NCI-H524 (cell line): ENCODE measurements at regions not wholly inside any gene's neighbourhood (a gene's known extent, or its start where the extent isn't known, plus 50 kb on each side); places are given as distances from the start of the nearest gene placed in this dataset.
A peak's percentile ranks its signal among the peaks of the same experiment; 100 is the strongest.
"Not testable (repeated sequence)": the region's sequence is repeated elsewhere in the genome, so short reads cannot be mapped to it uniquely, and the experiment has no call there.

Experiments used
- DNase-seq, 2 experiments: peaks; one replicate each; lab custom pipeline; 2025; lab: John Stamatoyannopoulos, UW

DNA sequence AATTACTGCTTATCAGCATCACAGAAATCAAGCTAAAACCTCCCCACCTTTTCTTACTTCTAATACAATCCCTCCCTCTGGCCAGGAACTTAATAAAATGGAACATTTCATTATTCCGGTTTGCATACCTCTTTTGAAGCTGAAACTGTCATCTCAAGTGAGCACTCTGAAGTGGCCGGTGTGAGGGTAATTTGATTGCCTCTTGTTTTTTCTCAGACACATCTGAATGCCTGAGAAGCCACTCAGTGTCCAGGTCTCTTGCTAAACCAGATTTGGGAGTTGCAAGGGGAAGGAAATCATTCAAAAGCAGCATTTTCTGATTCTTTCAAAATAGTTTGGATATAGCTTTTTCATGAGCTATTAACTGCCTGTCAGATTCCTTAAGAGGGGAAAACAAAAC lies 190.3 kb downstream of the C1D start:
- DNase-seq: no peak

DNA sequence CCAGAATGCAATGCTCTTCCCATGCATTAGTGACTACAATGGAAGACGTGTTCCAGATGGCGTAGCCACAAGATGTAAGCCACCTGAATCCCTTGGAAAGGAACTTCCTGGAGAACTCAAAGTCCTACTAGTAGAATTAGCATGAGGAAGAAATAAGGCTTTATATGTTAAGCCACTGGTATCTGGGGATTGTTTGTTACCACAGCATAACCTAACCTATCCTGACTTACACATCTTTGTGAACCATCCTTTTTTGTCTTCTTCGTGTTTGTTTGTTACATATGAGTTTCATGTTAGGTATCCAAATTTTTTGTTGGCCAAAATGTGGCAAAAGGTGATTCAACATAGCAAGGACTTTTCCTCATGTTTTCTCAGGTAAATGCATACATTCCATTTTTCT lies 188.9 kb downstream of the C1D start:
- no peak for DNase-seq

DNA sequence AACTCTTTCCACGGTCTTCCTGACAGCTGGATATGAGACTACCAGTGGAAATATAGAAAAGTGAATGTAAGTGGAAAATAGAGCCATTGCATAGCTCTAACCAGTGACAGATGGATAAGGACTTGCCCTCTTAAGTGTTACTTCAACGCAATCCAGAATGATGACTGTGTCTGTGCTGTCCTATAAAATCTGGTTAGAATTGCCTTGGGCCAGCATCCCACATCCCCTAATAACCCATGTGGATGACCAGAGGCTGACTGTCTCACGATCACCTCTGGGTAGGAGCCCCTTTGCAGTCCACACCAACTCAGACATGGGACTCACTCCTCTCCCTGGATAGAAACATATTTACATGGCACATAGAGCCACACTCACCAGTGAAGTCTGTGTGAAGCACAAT lies 186.6 kb downstream of the C1D start:
- DNase-seq: peak in 1 of 2 experiments; percentile 3

DNA sequence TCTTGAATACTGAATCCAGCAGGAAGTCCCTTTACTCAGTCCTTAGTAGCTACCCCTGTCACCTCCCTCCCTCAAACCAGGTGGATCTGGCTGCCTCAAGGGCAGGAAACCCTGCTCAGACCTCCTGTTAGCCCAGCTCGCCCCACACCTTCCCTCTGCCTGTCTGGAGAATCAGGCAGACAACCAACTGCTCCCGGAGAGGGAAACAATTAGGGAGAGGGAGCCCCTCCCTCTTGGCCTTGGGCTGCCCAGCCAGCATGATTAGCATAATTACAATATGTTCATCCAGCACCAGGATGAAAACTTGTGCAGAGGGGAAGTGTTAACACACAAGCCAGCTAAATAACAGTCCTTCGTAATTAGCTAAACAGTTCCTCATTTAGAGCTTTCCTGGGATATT lies 185.5 kb downstream of the C1D start:
- peak in 1 of 2 experiments; percentile 66 for DNase-seq

DNA sequence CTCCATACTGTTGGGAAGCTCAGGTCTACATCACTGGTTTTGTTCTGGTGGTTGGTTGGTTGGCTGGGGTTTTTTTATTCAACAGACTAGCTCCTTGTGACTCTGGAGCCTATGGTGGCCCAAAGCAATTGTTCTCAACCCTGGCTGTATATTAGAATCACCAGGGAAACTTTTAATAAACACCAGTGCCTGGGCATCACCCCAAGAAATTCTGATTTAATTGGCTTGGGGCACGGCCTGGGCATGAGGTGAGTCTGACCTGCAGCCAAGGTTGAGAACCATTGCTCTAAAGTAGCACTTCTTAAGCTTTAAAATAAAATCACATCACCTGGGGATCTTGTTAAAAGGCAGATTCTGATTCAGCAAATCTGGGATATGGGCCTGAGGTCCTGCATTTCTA lies 184.1 kb downstream of the C1D start:
- DNase-seq: no peak

DNA sequence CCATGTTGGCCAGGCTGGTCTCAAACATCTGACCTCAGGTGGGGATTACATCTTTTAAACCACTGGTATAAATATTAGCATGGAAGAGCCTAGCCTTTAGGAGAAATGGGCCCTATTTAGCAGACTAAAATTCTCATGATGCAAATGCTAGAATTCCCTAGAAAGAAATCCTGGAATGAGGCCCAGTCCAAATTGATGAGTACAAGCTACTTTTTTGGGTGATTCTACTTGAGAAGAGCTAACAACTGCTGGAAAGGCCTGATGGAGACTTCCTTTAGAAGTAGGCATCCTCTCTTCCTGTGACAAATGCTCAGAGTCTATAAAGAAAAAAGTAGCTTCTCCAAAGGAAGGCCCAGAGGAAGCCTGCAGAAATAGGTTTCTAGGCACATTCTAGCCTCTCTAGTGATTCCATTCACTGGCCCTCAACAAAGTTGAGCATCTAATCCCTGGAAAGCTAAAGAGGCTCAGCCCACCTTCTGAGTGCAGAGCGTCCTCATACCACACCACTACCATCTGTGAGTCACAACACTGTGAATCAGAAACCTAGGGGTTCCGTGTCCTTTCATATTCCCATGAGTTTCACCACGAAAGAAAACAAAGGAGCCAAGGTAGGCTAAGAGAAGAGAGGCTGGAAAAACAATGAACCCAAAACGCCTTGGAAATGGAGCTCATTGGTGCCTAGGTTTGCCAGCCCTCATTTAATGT lies 183.1 kb downstream of the C1D start:
- no peak for DNase-seq

DNA sequence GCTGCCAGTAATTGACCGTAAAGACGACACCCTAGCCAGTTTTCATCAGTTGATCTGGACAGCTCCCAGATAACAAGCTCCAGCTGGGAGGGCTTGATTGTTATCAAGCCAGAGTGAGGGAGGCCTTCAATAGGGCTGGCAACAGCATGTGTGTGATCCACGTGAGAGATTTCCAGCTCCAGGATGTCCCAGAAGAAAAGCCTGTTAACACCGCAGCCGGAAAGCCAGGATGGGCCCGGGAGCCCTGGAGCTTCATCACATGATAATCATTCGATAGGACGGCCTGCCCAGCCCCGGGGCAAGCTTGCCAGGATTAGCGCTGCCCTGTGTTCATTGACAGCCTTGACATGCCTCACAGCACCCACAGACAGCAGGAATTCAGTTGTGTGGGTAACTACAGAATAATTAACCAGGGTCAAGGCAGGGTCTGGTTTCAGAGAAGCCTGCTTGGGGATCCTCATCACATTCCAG lies 182.5 kb downstream of the C1D start:
- no peak for DNase-seq

DNA sequence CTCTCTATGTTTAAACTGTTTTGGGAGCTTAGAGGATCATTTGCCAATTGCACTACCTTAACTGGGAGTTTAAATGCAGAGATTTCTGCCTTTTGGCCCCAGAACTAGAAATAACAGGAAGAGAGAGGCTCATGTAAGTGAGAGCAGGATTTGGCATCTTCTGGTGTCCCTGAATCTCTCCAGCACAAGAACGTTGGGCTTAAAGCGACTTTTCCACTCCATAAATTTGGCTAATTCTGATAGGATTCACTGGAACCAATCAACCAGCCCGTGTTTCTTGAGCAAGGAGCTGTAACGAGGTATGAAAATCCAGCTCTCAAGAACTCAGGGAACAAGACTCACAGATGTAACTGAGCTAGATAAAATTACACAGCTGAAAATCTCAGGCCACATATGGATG lies 181.0 kb downstream of the C1D start:
- peak in 1 of 2 experiments; percentile 24 for DNase-seq

DNA sequence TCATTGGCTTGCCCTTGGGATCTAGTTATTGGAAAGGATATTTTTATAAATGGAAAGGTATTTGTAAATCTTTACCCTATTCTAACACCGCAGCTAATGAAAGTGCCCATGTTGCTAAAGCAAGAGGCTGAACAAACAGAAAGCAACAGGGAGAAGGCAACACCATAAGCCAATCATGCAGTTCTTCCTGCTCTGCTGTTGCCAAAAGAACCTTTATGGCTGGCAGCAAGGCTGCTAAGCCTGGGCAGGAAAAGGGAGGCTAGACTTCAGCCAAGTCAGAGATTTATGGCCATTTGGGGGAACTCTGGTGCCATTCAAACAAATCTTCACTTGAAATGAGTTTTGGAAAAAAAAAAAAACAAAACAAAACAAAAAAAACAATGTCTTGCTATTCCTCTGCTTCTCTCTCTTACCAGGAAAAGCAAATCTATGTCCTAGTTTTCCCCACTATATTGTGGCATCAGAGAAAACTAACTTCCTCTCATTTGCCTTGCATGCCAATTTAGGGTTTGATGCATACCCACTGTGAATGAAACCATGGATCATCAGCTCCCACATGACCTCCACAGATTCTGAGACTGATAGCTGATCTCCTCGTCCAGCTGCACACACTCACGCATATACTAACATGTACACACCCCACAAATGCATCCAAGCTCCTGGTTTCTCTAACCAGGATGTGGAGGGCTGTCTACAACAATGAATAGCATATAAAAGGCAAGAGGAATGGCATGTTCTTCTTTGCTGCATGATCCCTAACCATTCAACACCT lies 179.3 kb downstream of the C1D start:
- DNase-seq: no peak

DNA sequence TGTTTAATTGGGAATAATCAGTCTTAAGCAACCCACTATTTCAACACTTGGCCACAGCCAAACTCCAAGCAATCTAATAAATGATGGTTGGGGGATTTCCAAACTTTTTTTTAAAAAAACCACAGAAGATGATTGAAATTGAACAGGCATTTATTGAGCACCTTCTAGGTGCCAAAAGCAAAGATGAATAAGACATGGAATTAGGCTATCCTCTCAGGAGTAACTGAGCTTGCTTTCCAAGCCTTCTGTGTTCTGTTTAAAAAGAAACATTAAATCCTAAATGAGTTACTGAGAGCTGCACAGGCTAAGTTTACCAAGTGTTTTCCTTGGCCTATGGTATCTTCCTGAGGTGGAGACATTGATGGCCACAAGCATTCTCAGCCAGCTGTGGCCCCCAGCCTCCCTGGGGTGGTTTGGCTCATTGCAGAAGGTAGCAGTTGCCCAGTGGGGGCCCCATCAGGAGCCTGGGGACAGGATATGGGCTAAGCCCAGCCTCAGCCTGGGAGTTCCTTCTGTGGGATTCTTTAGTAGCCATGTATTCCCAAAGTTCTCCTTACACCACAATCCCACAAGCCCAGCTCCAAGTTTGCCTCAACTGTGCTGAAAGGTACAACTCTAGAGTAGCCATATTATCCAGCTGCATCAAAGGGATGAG lies 174.3 kb downstream of the C1D start:
- DNase-seq: no peak

DNA sequence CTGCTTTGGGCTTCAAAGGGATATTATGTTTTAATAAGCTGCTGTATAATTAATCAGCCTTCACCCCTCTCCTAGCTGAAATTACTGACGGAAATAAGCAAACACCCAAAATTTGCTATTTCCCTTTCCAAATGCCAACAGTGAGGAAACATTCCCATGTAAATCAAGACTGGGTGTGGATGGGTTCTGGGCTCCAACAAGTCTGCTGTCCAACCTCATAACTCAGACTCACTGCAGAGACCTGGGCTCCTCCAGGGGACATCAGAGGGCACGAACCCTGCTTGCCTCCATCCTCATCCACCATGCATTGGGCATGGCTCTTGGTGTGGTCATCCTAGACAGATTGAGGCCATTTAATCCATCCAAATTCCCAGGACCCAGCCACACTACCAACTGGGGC lies 173.7 kb downstream of the C1D start:
- DNase-seq: no peak

DNA sequence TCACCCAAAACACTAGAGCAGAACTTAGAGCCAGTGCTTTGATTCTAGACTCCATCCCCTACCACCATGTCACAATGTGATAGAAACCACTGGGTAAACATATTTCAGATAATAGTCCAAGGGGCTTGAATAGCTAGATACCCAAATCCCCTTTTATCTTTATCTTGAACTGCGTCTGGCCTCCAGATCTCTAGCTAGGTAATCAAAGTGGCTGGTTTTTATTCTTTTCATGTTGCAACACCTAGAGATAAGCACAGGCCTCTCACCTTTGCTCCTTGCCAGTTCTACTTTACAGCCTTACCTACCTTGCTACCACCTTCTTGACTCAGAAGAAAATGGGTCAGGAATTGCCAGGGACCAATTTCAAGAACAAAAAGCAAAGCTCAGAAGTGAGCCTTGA lies 171.2 kb downstream of the C1D start:
- DNase-seq: no peak

DNA sequence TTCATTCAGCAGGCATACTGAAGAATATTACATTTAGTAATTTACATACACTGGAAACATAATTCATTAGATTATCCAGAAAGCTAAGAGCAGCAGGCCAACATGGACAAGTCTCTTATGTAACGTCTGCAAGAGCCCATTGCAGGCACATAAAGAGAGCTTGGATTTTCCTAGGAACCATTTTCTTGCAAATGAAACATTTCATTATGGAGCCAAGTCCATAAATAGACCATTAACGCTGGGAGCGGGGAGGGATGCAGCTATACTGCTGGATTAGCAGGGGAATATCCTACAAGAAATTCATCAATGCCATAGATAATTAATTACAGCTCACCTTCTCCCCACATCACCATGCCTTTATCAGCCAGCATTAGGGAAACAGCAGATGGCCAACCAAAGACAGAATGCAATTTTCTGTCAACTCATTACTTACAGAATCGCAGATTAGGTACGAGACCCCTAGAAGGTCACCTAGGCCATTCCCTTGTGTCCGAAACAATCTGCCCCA lies 170.4 kb downstream of the C1D start:
- DNase-seq: no peak

DNA sequence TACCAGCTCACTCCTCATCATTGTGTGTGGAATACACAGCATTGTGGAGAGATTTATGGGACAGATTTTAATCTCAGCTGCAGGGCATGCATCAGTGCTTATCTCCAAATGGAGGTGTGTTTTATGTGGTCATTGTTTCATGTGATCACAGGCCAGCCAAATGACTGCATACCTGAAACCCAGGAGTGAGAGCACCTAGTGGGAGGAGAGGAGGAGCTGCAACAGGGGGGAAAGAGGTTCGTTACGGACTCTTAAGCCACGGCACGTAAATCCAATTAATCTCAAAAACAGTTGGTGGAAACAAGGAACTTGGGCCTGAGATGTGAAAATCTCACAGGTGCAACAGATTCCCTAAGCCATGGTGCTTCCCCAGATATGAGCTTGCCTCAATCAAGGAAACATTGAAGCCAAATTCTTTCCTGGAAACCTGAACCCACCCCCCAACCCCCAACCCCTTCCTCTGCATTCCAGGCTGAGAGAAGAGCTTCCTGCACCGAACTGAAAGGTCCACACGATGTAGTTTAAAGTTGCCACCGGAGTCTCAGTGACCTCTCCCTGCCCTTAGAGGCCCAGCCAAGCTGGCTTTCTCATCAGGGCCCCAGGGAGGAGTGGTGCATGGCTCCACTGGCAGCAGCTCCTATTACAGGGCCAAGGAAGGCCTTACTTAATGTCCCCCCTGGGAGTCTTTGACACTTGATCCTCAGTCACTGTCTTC lies 167.4 kb downstream of the C1D start:
- peak in 1 of 2 experiments; percentile 30 for DNase-seq

DNA sequence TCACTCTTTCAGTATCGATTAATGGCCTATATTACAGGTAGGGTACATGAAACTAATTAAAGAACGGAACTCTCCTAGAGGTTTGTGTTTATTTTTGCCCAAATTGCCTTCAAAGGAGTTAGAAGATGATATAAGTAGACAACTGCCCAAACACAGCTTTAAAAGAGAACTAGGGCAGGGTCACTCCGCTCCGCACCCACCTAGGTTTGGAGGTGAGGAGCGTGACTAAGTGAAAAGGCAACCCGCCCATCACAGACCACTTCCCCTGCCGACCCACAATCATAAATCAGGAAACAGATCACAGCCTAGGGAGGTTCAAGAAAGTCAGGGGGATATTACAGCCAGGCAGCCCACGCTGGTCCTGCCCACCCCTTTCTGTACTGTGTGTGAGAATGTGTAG lies 166.7 kb downstream of the C1D start:
- DNase-seq: no peak

DNA sequence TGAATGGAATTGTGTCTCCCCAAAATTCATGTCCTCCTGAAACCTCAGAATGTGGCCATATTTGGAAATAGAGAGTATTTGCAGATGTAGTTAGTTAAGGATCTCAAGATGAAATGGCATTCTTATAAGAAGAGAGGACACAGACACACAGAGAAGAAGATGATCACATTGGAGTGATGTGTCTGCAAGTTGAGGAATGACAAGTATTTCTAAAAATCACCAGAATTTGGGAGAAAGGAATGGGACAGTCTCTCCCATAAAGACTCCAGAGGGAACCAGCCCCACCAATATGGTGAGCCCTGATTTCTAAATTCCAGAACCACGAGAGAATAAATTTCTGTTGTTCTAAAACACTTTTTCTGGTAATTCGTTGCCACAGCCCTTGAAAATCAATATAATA lies 166.3 kb downstream of the C1D start:
- DNase-seq: no peak

DNA sequence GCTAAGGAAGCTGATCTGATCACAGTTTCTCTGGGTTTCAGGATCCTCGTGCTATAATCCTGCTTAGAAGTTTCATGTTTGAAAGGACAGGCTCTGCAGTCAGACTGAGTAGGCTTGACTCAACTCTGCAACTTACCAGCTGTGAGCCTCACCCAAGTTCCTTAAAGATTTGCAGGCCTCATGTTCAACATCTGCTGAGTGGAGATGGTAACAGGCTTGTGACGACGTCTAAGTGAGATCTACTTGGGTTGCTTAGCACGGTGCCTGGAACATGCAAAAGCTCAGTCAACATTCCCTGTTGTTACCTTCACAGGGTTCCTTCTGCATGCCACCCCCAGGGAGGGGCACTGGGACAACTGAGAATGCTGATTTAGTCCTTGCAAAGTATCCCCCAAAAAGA lies 164.2 kb downstream of the C1D start:
- peak in 1 of 2 experiments; percentile 4 for DNase-seq

DNA sequence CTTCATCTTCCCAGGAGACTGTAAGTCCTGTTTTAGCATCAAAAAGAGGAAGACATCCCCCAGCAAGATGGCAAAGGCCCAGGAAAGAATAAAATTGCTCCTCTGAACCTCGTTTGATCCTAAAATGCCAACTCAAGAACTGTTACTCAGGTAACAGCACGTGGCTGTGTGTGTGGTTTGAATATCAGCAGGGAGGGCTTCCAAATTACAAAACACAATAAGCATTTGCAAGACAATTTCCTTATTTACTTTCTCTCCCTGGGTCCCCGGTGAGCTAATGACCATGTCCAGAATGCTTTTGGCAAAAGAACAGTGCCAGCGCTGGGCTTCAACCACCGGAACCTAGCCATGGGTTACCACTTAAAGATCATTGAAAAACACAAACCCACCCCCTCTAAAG lies 163.6 kb downstream of the C1D start:
- no peak for DNase-seq

DNA sequence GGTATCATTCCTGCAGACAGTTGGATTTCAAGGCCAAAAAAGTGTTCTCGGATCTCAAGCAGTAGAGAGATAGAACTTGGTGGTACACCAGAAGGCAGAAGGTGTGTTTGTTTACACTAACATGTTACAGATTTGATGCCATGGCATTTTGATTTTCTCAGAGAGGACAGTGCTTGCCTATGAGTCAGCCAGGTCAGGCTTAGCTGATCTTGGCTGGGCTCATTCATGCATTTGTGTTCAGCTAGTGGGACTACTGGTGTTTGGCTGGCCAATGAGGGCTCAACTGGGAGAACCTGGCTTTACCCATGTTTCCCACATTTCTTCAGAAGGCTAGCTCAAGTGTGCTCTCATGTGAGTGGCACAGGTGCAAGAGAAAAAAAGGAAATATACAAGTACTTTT lies 162.0 kb downstream of the C1D start:
- DNase-seq: no peak

DNA sequence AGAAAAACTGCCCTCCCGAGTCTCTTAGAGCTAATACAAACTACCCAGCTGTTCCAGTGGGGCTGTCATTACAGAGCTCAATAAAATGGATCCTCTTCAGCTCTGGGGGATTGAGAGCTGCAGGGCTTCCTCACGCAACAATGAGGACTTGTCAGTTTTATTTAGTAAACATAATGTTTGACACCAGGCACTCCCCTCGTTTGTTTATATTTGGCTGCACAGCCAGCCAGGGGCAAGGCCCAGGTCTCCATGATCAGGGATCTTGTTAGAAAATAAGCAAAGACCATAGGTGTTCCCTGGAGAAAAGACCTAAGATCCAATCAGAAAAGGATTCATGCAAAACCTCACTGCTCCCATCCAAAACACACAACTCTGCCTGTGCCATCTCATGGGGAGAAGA lies 158.2 kb downstream of the C1D start:
- no peak for DNase-seq

DNA sequence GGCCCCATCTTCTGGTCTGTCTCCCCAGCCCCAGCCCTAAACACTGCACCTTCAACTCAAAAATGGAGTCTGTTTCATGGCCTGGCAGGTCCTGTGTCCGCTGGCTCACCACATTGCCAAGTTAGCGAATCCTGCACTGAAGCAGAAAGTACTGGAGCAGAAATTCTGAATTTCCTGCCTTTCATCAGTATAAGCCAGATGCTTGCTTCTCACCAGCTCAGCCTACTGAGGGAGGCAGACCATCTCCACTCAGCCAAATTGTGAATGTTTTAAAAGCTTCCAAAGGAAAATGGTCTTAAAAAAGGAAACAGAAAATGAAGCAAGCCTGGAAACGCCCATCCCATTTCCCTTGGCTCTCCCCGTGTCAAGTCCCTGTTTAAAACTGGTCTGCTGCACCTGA lies 157.8 kb downstream of the C1D start:
- DNase-seq: no peak

DNA sequence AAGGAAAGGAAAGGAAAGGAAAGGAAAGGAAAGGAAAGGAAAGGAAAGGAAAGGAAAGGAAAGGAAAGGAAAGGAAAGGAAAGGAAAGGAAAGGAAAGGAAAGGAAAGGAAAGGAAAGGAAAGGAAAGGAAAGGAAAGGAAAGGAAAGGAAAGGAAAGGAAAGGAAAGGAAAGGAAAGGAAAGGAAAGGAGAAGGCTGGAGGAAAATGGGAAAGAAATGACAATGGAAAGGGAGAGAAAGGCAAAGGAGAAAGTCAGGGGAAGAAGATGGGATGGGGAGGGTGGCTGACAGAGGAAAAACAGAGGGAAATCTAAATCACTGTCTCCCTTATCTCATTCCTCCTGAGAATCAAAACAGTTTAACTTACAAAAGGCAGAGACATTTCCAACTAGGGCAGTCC lies 156.3 kb downstream of the C1D start:
- not testable (repeated sequence) for DNase-seq
